ENCODE measurements at regions not wholly inside any gene's neighbourhood (a gene's known extent, or its start where the extent isn't known, plus 50 kb on each side); places are given as distances from the start of the nearest gene placed in this dataset.

GRCh38 chr5:8827696-8828095, 718.2 kb downstream of the SEMA5A start:
- no peaks in the 10 kb centered on the region for H3K9me3 ChIP-seq (ENCODE audit: insufficient read depth, low read length)
- no peaks in the 10 kb centered on the region for H3K36me3 ChIP-seq (ENCODE audit: low read length)
- H3K9ac ChIP-seq (ENCODE audit: low read length): no peak overlapping the region
- no peaks in the 10 kb centered on the region for H4K20me1 ChIP-seq (ENCODE audit: low read depth, low read length)
- H3K79me2 ChIP-seq (ENCODE audit: insufficient read depth, low read length): no peaks in the 10 kb centered on the region
- no peaks in the 10 kb centered on the region for H3F3A ChIP-seq (ENCODE audit: insufficient read depth)
- TF ChIP-seq CTCF (IDR thresholded peaks at IDR 0.05; ENCODE audit: insufficient read depth, low read length, poor library complexity, severe bottlenecking) (no peak), EZH2phosphoT487 (conservative IDR thresholded peaks at IDR 0.05; ENCODE audit: low read length) (no peak)
- no peak overlapping the region for H3K27ac ChIP-seq (ENCODE audit: low read depth, low read length)
- no peaks in the 10 kb centered on the region for H3K27me3 ChIP-seq (ENCODE audit: low read length)
- no peak overlapping the region for H3K4me2 ChIP-seq (ENCODE audit: low read depth, low read length, poor library complexity, severe bottlenecking)
- no peak overlapping the region for H2AFZ ChIP-seq (ENCODE audit: low read depth, low read length, severe bottlenecking)
- no peaks in the 10 kb centered on the region for H3K9me2 ChIP-seq (replicated peaks; ENCODE audit: insufficient read depth, low read length)
- no peak overlapping the region for H3K4me3 ChIP-seq (ENCODE audit: insufficient read depth, low read length, poor library complexity, severe bottlenecking)

- Histone ChIP-seq H3K9me2 (replicated peaks; ENCODE audit: insufficient read depth, low read length) (no peaks in the 10 kb centered on the region), H2AFZ (ENCODE audit: low read depth, low read length, severe bottlenecking) (no peak overlapping the region), H3K27ac (ENCODE audit: low read depth, low read length) (no peak overlapping the region), H4K20me1 (ENCODE audit: low read depth, low read length) (no peaks in the 10 kb centered on the region), H3K79me2 (ENCODE audit: insufficient read depth, low read length) (no peaks in the 10 kb centered on the region), H3K27me3 (ENCODE audit: low read length) (no peaks in the 10 kb centered on the region), H3F3A (ENCODE audit: insufficient read depth) (no peaks in the 10 kb centered on the region), H3K9me3 (ENCODE audit: insufficient read depth, low read length) (no peaks in the 10 kb centered on the region), H3K4me3 (ENCODE audit: insufficient read depth, low read length, poor library complexity, severe bottlenecking) (no peak overlapping the region), H3K36me3 (ENCODE audit: low read length) (no peaks in the 10 kb centered on the region), H3K9ac (ENCODE audit: low read length) (no peak overlapping the region), H3K4me2 (ENCODE audit: low read depth, low read length, poor library complexity, severe bottlenecking) (no peak overlapping the region)
- TF ChIP-seq EZH2phosphoT487 (conservative IDR thresholded peaks at IDR 0.05; ENCODE audit: low read length) (no peak), CTCF (IDR thresholded peaks at IDR 0.05; ENCODE audit: insufficient read depth, low read length, poor library complexity, severe bottlenecking) (no peak)
These were observed 717.1 kb downstream of the SEMA5A start for GRCh38 chr5:8828596-8829322.

- Histone ChIP-seq H3K9me3 (ENCODE audit: insufficient read depth, low read length) (no peaks in the 10 kb centered on the region), H3K4me3 (ENCODE audit: insufficient read depth, low read length, poor library complexity, severe bottlenecking) (no peak overlapping the region), H3K9ac (ENCODE audit: low read length) (no peak overlapping the region), H3K27ac (ENCODE audit: low read depth, low read length) (no peak overlapping the region), H2AFZ (ENCODE audit: low read depth, low read length, severe bottlenecking) (no peak overlapping the region), H3K4me2 (ENCODE audit: low read depth, low read length, poor library complexity, severe bottlenecking) (no peak overlapping the region), H3K36me3 (ENCODE audit: low read length) (no peaks in the 10 kb centered on the region), H3F3A (ENCODE audit: insufficient read depth) (no peaks in the 10 kb centered on the region), H3K27me3 (ENCODE audit: low read length) (no peaks in the 10 kb centered on the region), H4K20me1 (ENCODE audit: low read depth, low read length) (no peaks in the 10 kb centered on the region), H3K9me2 (replicated peaks; ENCODE audit: insufficient read depth, low read length) (no peaks in the 10 kb centered on the region), H3K79me2 (ENCODE audit: insufficient read depth, low read length) (no peaks in the 10 kb centered on the region)
- TF ChIP-seq EZH2phosphoT487 (conservative IDR thresholded peaks at IDR 0.05; ENCODE audit: low read length): no peak
- no peak for TF ChIP-seq CTCF (IDR thresholded peaks at IDR 0.05; ENCODE audit: insufficient read depth, low read length, poor library complexity, severe bottlenecking)
These were observed 716.4 kb downstream of the SEMA5A start for GRCh38 chr5:8829323-8830029.
